Smooth muscle cell (in vitro differentiated cells): ENCODE measurements at regions not wholly inside any gene's neighbourhood (a gene's known extent, or its start where the extent isn't known, plus 50 kb on each side); places are given as distances from the start of the nearest gene placed in this dataset.

ENCODE experiments used
- DNase-seq: peaks from one replicate; lab custom pipeline; 2025; ENCODE audit not compliant: unreplicated experiment; lab: John Stamatoyannopoulos, UW
- H2AFZ ChIP-seq: fragments of 200-600 bp; sonication (generic); 2 replicates; pipeline ENCODE4 v1.6.0; 2016; ENCODE audit warnings: antibody characterized with exemption, low read depth, mild to moderate bottlenecking
- H3F3A ChIP-seq: fragments of 200-600 bp; sonication (generic); 2 replicates; pipeline ENCODE4 v1.6.0; 2017; ENCODE audit warnings: antibody characterized with exemption, low read depth
- H3K27ac ChIP-seq: fragments of 200-600 bp; sonication (generic); 2 replicates; pipeline ENCODE4 v1.5.1; 2016; ENCODE audit warnings: low read depth, mild to moderate bottlenecking
- H3K27me3 ChIP-seq: fragments of 200-600 bp; sonication (generic); 2 replicates; pipeline ENCODE4 v1.6.1; 2016; ENCODE audit warnings: low read depth, mild to moderate bottlenecking
- H3K36me3 ChIP-seq: fragments of 200-600 bp; sonication (generic); 2 replicates; pipeline ENCODE4 v1.5.1; 2016; ENCODE audit warnings: low read depth
- H3K4me1 ChIP-seq: fragments of 200-600 bp; sonication (generic); 2 replicates; pipeline ENCODE4 v1.5.1; 2016; ENCODE audit warnings: low read depth
- H3K4me2 ChIP-seq: fragments of 200-600 bp; sonication (generic); 2 replicates; pipeline ENCODE4 v1.6.0; 2016; ENCODE audit warnings: mild to moderate bottlenecking
- H3K4me3 ChIP-seq: fragments of 200-600 bp; sonication (generic); 2 replicates; pipeline ENCODE4 v1.5.1; 2016; ENCODE audit warnings: mild to moderate bottlenecking
- H3K79me2 ChIP-seq: fragments of 200-600 bp; sonication (generic); 2 replicates; pipeline ENCODE4 v1.6.0; 2016; ENCODE audit warnings: low read depth, mild to moderate bottlenecking
- H3K9ac ChIP-seq: fragments of 200-600 bp; sonication (generic); 2 replicates; pipeline ENCODE4 v1.6.0; 2016; ENCODE audit warnings: low read depth
- H3K9me3 ChIP-seq: fragments of 200-600 bp; sonication (generic); replicated peaks from 2 replicates; pipeline ENCODE4 v1.5.1; 2016; ENCODE audit warnings: low read depth
- H4K20me1 ChIP-seq: fragments of 200-600 bp; sonication (generic); 2 replicates; pipeline ENCODE4 v1.6.0; 2016; ENCODE audit warnings: low read depth
- CTCF ChIP-seq: fragments of 200-600 bp; sonication (generic); IDR thresholded peaks from 2 replicates; pipeline ENCODE4 v1.5.1; 2017; ENCODE audit warnings: borderline replicate concordance, mild to moderate bottlenecking, antibody characterized with exemption; ENCODE audit not compliant: insufficient read depth, poor library complexity, severe bottlenecking
- WGBS: methylation state at CpG from one replicate; pipeline ENCODE4 v1.1.7; 2016; ENCODE audit warnings: low lambda C conversion rate; 5-methylcytosine and 5-hydroxymethylcytosine counted together

- no peak for DNase-seq
- Histone ChIP-seq H3K4me2 (no peak overlapping the region), H3K79me2 (no peaks in the 10 kb centered on the region), H3F3A (peaks cover 18% of the 10 kb centered on the region), H3K27me3 (peaks cover 4% of the 10 kb centered on the region), H3K27ac (no peak overlapping the region), H4K20me1 (no peaks in the 10 kb centered on the region), H2AFZ (no peak overlapping the region), H3K4me3 (no peak overlapping the region), H3K4me1 (peaks cover 5% of the 10 kb centered on the region), H3K9me3 (no peaks in the 10 kb centered on the region), H3K9ac (no peak overlapping the region), H3K36me3 (no peaks in the 10 kb centered on the region)
- WGBS: 78% methylated on average over 2 of the region's 2 CpGs
- no peak for TF ChIP-seq CTCF
These were observed 93.5 kb upstream of the NFIA start for GRCh38 chr1:60988891-60989290.

- no peak for DNase-seq
- Histone ChIP-seq H3K4me1 (peaks cover 5% of the 10 kb centered on the region), H3K36me3 (no peaks in the 10 kb centered on the region), H3K79me2 (no peaks in the 10 kb centered on the region), H3K9ac (no peak overlapping the region), H2AFZ (no peak overlapping the region), H4K20me1 (no peaks in the 10 kb centered on the region), H3K27me3 (peaks cover 4% of the 10 kb centered on the region), H3F3A (peaks cover 18% of the 10 kb centered on the region), H3K27ac (no peak overlapping the region), H3K4me2 (no peak overlapping the region), H3K9me3 (no peaks in the 10 kb centered on the region), H3K4me3 (no peak overlapping the region)
- 94% methylated on average over 3 of the region's 3 CpGs for WGBS
- TF ChIP-seq CTCF: no peak
These were observed 94.5 kb upstream of the NFIA start for GRCh38 chr1:60987904-60988303.

- Histone ChIP-seq H3K27ac (no peak overlapping the region), H2AFZ (no peak overlapping the region), H3K4me2 (no peak overlapping the region), H3K4me1 (no peaks in the 10 kb centered on the region), H3K27me3 (peaks cover 4% of the 10 kb centered on the region), H3K79me2 (no peaks in the 10 kb centered on the region), H3K9ac (no peak overlapping the region), H3F3A (peaks cover 4% of the 10 kb centered on the region), H3K9me3 (no peaks in the 10 kb centered on the region), H4K20me1 (no peaks in the 10 kb centered on the region), H3K36me3 (no peaks in the 10 kb centered on the region), H3K4me3 (no peak overlapping the region)
- no peak for DNase-seq
- no peak for TF ChIP-seq CTCF
- 70% methylated on average over 7 of the region's 7 CpGs for WGBS
These were observed 98.1 kb upstream of the NFIA start for GRCh38 chr1:60984062-60984799.

- 75% methylated on average over 8 of the region's 8 CpGs for WGBS
- no peaks in the 10 kb centered on the region for H3K79me2 ChIP-seq
These were observed 98.7 kb upstream of the NFIA start for GRCh38 chr1:60983701-60984061.

More at GRCh38 chr1:60983701-60984061, 98.7 kb upstream of the NFIA start:
- Histone ChIP-seq H3K36me3 (no peaks in the 10 kb centered on the region), H3K4me2 (no peak overlapping the region), H3K9me3 (no peaks in the 10 kb centered on the region), H4K20me1 (no peaks in the 10 kb centered on the region), H2AFZ (no peak overlapping the region), H3K9ac (no peak overlapping the region), H3F3A (no peaks in the 10 kb centered on the region), H3K27me3 (peaks cover 4% of the 10 kb centered on the region), H3K27ac (no peak overlapping the region), H3K4me1 (no peaks in the 10 kb centered on the region), H3K4me3 (no peak overlapping the region)
- TF ChIP-seq CTCF: no peak
- no peak for DNase-seq
